HepG2 (cell line): ENCODE measurements at regions not wholly inside any gene's neighbourhood (a gene's known extent, or its start where the extent isn't known, plus 50 kb on each side); places are given as distances from the start of the nearest gene placed in this dataset.

Source experiments
- ARHGAP35 ChIP-seq: sonication (generic); formaldehyde crosslinking; IDR thresholded peaks from 2 replicates; pipeline ENCODE4 v1.9.0; 2022; ENCODE audit warnings: mild to moderate bottlenecking, inconsistent platforms, moderate library complexity, missing genetic modification reagents, borderline replicate concordance
- CBX5 ChIP-seq: sonication (generic); formaldehyde crosslinking; IDR thresholded peaks from 2 replicates; pipeline ENCODE4 v1.4.0; 2020; ENCODE audit warnings: missing genetic modification reagents, borderline replicate concordance
- CREM ChIP-seq, 2 experiments: sonication (generic) in 1 of 2; formaldehyde crosslinking in 1 of 2; IDR thresholded peaks; 2 replicates each; pipeline versions ENCODE4 v1.4.0 to v1.6.1; 2016 to 2020; ENCODE audit warnings: antibody characterized with exemption in 1 of 2, mild to moderate bottlenecking in 1 of 2, missing genetic modification reagents in 1 of 2
- DMAP1 ChIP-seq: IDR thresholded peaks from 2 replicates; pipeline ENCODE4 v1.6.1; 2016
- FLYWCH1 ChIP-seq: sonication (generic); formaldehyde crosslinking; IDR thresholded peaks from 2 replicates; pipeline ENCODE4 v1.8.1; 2023; ENCODE audit warnings: mild to moderate bottlenecking, missing genetic modification reagents
- HMG20A ChIP-seq: IDR thresholded peaks from 2 replicates; pipeline ENCODE4 v1.6.1; 2016; ENCODE audit warnings: borderline replicate concordance
- HNRNPUL1 ChIP-seq: fragments of 200-400 bp; formaldehyde crosslinking; IDR thresholded peaks from 2 replicates; pipeline ENCODE4 v1.6.1; 2017; ENCODE audit warnings: low read depth, mild to moderate bottlenecking, low read length, moderate library complexity
- MEF2D ChIP-seq: sonication (generic); formaldehyde crosslinking; IDR thresholded peaks from 2 replicates; pipeline ENCODE4 v1.5.1; 2020; ENCODE audit warnings: mild to moderate bottlenecking, missing genetic modification reagents
- PHF21A ChIP-seq: sonication (generic); formaldehyde crosslinking; IDR thresholded peaks from 2 replicates; pipeline ENCODE4 v1.5.0; 2020; ENCODE audit warnings: mild to moderate bottlenecking, missing genetic modification reagents
- RFX3 ChIP-seq: IDR thresholded peaks from 2 replicates; pipeline ENCODE4 v1.6.1; 2016; ENCODE audit warnings: missing biosample characterization, missing genetic modification reagents
- SYNCRIP ChIP-seq: fragments of 200-400 bp; formaldehyde crosslinking; IDR thresholded peaks from 2 replicates; pipeline ENCODE4 v1.6.1; 2018; ENCODE audit warnings: mild to moderate bottlenecking, low read depth, low read length; ENCODE audit not compliant: insufficient read depth
- ZFP37 ChIP-seq: sonication (generic); formaldehyde crosslinking; IDR thresholded peaks from 2 replicates; pipeline ENCODE4 v1.4.0; 2020; ENCODE audit warnings: missing genetic modification reagents, borderline replicate concordance
- ZNF101 ChIP-seq: sonication (generic); formaldehyde crosslinking; IDR thresholded peaks from 2 replicates; pipeline ENCODE4 v1.4.0; 2020; ENCODE audit warnings: mild to moderate bottlenecking, low read depth, missing genetic modification reagents, borderline replicate concordance
- ZNF17 ChIP-seq: sonication (generic); formaldehyde crosslinking; IDR thresholded peaks from 2 replicates; pipeline ENCODE4 v1.5.0; 2020; ENCODE audit warnings: mild to moderate bottlenecking, missing genetic modification reagents
- ZNF296 ChIP-seq: sonication (generic); formaldehyde crosslinking; conservative IDR thresholded peaks from 2 replicates; pipeline ENCODE4 v1.5.0; 2020; ENCODE audit warnings: mild to moderate bottlenecking, missing genetic modification reagents
- ZNF674 ChIP-seq: sonication (generic); formaldehyde crosslinking; IDR thresholded peaks from 2 replicates; pipeline ENCODE4 v1.5.0; 2020; ENCODE audit warnings: low read depth, mild to moderate bottlenecking, missing genetic modification reagents
- TF ChIP-seq, protein P1 (sequence below): sonication (generic); formaldehyde crosslinking; IDR thresholded peaks from 2 replicates; pipeline ENCODE4 v1.4.0; 2020; ENCODE audit warnings: missing genetic modification reagents, borderline replicate concordance
- TF ChIP-seq, protein P2 (sequence below): sonication (generic); formaldehyde crosslinking; IDR thresholded peaks from 2 replicates; pipeline ENCODE4 v1.4.0; 2020; ENCODE audit warnings: mild to moderate bottlenecking, low read depth, missing genetic modification reagents
- TF ChIP-seq, protein P3 (sequence below): IDR thresholded peaks from 2 replicates; pipeline ENCODE4 v1.6.1; 2016; ENCODE audit warnings: low read depth
- TF ChIP-seq, protein P4 (sequence below): sonication (generic); formaldehyde crosslinking; IDR thresholded peaks from 2 replicates; pipeline ENCODE4 v1.8.0; 2022; ENCODE audit warnings: mild to moderate bottlenecking, missing genetic modification reagents, moderate library complexity
- TF ChIP-seq, protein P5 (sequence below): sonication (generic); formaldehyde crosslinking; IDR thresholded peaks from 2 replicates; pipeline ENCODE4 v1.5.0; 2020; ENCODE audit warnings: mild to moderate bottlenecking, missing genetic modification reagents
- TF ChIP-seq, protein P6 (sequence below): sonication (generic); formaldehyde crosslinking; IDR thresholded peaks from 2 replicates; pipeline ENCODE4 v1.5.0; 2020; ENCODE audit warnings: missing genetic modification reagents, mild to moderate bottlenecking, borderline replicate concordance

DNA sequence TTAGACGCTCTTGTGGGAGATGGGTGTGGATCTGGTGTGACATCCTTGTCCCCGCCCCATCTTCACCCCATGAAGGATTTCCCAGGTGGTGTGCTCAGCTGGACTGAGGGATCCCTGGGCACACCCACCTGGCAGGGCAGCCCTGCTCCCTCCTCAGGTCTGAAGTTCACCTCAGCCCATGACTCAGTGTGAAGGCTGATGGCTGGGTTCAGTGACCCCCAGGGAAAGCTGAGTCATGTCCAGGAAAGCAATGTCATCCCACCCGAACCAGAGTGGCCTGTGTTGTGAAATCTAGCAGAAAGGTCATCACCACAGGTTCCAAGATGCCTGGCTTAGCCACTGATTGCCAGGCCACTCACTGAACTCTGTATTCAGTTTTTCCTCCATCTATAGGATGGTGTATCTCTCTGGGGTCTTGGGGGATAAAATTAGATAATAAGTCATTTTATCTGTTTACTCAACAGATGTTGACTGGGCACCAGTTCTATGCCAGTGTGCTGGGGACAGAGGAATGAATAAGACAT, 97.7 kb upstream of the JUN start (continued):
- TF ChIP-seq, protein P1, sequence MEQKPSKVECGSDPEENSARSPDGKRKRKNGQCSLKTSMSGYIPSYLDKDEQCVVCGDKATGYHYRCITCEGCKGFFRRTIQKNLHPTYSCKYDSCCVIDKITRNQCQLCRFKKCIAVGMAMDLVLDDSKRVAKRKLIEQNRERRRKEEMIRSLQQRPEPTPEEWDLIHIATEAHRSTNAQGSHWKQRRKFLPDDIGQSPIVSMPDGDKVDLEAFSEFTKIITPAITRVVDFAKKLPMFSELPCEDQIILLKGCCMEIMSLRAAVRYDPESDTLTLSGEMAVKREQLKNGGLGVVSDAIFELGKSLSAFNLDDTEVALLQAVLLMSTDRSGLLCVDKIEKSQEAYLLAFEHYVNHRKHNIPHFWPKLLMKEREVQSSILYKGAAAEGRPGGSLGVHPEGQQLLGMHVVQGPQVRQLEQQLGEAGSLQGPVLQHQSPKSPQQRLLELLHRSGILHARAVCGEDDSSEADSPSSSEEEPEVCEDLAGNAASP (CRISPR knock-in tag): peak; percentile 95
- TF ChIP-seq RFX3 (CRISPR knock-in tag) (no peak; the same call in 1 of the 2 replicates), ZNF674 (CRISPR knock-in tag) (no peak), CBX5 (CRISPR knock-in tag) (peak; percentile 95; the same call in 1 of the 2 replicates), HMG20A (CRISPR knock-in tag) (peak; percentile 97), PHF21A (CRISPR knock-in tag) (peak; percentile 74), DMAP1 (peak; percentile 72; the same call in 1 of the 2 replicates), HNRNPUL1 (no peak), MEF2D (CRISPR knock-in tag) (peak; percentile 94), ZNF17 (CRISPR knock-in tag) (no peak), ZNF101 (CRISPR knock-in tag) (no peak), CREM (IDR thresholded peaks at IDR 0.05) (peak; percentile 85), CREM (CRISPR knock-in tag; IDR thresholded peaks at IDR 0.05) (no peak), ZFP37 (CRISPR knock-in tag) (peak; percentile 68; the same call in 1 of the 2 replicates), SYNCRIP (no peak), FLYWCH1 (CRISPR knock-in tag) (no peak), ZNF296 (no peak), ARHGAP35 (CRISPR knock-in tag) (no peak)
- TF ChIP-seq, protein P2, sequence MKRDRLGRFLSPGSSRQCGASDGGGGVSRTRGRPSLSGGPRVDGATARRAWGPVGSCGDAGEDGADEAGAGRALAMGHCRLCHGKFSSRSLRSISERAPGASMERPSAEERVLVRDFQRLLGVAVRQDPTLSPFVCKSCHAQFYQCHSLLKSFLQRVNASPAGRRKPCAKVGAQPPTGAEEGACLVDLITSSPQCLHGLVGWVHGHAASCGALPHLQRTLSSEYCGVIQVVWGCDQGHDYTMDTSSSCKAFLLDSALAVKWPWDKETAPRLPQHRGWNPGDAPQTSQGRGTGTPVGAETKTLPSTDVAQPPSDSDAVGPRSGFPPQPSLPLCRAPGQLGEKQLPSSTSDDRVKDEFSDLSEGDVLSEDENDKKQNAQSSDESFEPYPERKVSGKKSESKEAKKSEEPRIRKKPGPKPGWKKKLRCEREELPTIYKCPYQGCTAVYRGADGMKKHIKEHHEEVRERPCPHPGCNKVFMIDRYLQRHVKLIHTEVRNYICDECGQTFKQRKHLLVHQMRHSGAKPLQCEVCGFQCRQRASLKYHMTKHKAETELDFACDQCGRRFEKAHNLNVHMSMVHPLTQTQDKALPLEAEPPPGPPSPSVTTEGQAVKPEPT (CRISPR knock-in tag): no peak
- TF ChIP-seq, protein P3, sequence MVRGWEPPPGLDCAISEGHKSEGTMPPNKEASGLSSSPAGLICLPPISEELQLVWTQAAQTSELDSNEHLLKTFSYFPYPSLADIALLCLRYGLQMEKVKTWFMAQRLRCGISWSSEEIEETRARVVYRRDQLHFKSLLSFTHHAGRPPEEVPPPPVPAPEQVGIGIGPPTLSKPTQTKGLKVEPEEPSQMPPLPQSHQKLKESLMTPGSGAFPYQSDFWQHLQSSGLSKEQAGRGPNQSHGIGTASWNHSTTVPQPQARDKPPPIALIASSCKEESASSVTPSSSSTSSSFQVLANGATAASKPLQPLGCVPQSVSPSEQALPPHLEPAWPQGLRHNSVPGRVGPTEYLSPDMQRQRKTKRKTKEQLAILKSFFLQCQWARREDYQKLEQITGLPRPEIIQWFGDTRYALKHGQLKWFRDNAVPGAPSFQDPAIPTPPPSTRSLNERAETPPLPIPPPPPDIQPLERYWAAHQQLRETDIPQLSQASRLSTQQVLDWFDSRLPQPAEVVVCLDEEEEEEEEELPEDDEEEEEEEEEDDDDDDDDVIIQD: peak; percentile 90
- TF ChIP-seq, protein P4, sequence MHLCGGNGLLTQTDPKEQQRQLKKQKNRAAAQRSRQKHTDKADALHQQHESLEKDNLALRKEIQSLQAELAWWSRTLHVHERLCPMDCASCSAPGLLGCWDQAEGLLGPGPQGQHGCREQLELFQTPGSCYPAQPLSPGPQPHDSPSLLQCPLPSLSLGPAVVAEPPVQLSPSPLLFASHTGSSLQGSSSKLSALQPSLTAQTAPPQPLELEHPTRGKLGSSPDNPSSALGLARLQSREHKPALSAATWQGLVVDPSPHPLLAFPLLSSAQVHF (CRISPR knock-in tag): no peak
- TF ChIP-seq, protein P5, sequence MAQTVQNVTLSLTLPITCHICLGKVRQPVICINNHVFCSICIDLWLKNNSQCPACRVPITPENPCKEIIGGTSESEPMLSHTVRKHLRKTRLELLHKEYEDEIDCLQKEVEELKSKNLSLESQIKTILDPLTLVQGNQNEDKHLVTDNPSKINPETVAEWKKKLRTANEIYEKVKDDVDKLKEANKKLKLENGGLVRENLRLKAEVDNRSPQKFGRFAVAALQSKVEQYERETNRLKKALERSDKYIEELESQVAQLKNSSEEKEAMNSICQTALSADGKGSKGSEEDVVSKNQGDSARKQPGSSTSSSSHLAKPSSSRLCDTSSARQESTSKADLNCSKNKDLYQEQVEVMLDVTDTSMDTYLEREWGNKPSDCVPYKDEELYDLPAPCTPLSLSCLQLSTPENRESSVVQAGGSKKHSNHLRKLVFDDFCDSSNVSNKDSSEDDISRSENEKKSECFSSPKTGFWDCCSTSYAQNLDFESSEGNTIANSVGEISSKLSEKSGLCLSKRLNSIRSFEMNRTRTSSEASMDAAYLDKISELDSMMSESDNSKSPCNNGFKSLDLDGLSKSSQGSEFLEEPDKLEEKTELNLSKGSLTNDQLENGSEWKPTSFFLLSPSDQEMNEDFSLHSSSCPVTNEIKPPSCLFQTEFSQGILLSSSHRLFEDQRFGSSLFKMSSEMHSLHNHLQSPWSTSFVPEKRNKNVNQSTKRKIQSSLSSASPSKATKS: no peak
- TF ChIP-seq, protein P6, sequence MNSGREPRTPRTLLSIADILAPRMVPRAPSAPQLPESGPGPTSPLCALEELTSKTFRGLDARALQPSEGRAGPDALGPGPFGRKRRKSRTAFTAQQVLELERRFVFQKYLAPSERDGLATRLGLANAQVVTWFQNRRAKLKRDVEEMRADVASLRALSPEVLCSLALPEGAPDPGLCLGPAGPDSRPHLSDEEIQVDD: no peak
